NCI-H82 treated with DMSO at 0.1 percent for 48 hours (cell line): ENCODE measurements at regions not wholly inside any gene's neighbourhood (a gene's known extent, or its start where the extent isn't known, plus 50 kb on each side); places are given as distances from the start of the nearest gene placed in this dataset.
"Not testable (repeated sequence)": the region's sequence is repeated elsewhere in the genome, so short reads cannot be mapped to it uniquely, and the experiment has no call there.

Experiments used
- DNase-seq: peaks from one replicate; lab custom pipeline; 2025; ENCODE audit not compliant: unreplicated experiment; lab: John Stamatoyannopoulos, UW

GRCh38 chr10:117746541-117747448, 204.2 kb downstream of the EMX2 start:
- no peak for DNase-seq

- no peak for DNase-seq
Observed at GRCh38 chr10:117747636-117748035, 205.1 kb downstream of the EMX2 start.

GRCh38 chr10:117748058-117748457, 205.5 kb downstream of the EMX2 start:
- no peak for DNase-seq

GRCh38 chr10:117750616-117751015, 208.1 kb downstream of the EMX2 start:
- no peak for DNase-seq

GRCh38 chr10:117751259-117751658, 208.7 kb downstream of the EMX2 start:
- DNase-seq = no peak

- DNase-seq = no peak
Observed at GRCh38 chr10:117752103-117752502, 209.6 kb downstream of the EMX2 start.

GRCh38 chr10:117754770-117755658, 212.5 kb downstream of the EMX2 start:
- DNase-seq = peak; percentile 1

GRCh38 chr10:117755659-117756014, 213.1 kb downstream of the EMX2 start:
- DNase-seq = no peak

- DNase-seq = peak; percentile 4
Observed at GRCh38 chr10:117757086-117757720, 214.7 kb downstream of the EMX2 start.

GRCh38 chr10:117759266-117759665, 216.7 kb downstream of the EMX2 start:
- no peak for DNase-seq

- DNase-seq = no peak
Observed at GRCh38 chr10:117761695-117762094, 219.1 kb downstream of the EMX2 start.

GRCh38 chr10:117762126-117762818, 219.7 kb downstream of the EMX2 start:
- no peak for DNase-seq

GRCh38 chr10:117762819-117763172, 220.2 kb downstream of the EMX2 start:
- no peak for DNase-seq

GRCh38 chr10:117763528-117763927, 221.0 kb downstream of the EMX2 start:
- no peak for DNase-seq

GRCh38 chr10:117768333-117769042, 225.9 kb downstream of the EMX2 start:
- no peak for DNase-seq

- no peak for DNase-seq
Observed at GRCh38 chr10:117775526-117775925, 233.0 kb downstream of the EMX2 start.

- not testable (repeated sequence) for DNase-seq
Observed at GRCh38 chr10:117777222-117777621, 234.7 kb downstream of the EMX2 start.

GRCh38 chr10:117778241-117778640, 235.7 kb downstream of the EMX2 start:
- DNase-seq = no peak

- DNase-seq = no peak
Observed at GRCh38 chr10:117780411-117780810, 237.9 kb downstream of the EMX2 start.

- DNase-seq = no peak
Observed at GRCh38 chr10:117781216-117781831, 238.8 kb downstream of the EMX2 start.
